DOHH2 (cell line): ENCODE measurements at regions not wholly inside any gene's neighbourhood (a gene's known extent, or its start where the extent isn't known, plus 50 kb on each side); places are given as distances from the start of the nearest gene placed in this dataset.

Experiments used
- H3F3A ChIP-seq: fragments of 200-600 bp; sonication (generic), shearing (Covaris generic); 2 replicates; pipeline ENCODE4 v1.6.0; 2016; ENCODE audit warnings: antibody characterized with exemption, mild to moderate bottlenecking; ENCODE audit not compliant: control insufficient read depth, insufficient read depth
- H3K27ac ChIP-seq: fragments of 200-600 bp; sonication (generic); 2 replicates; pipeline ENCODE4 v1.5.1; 2014; ENCODE audit warnings: low read depth, mild to moderate bottlenecking, low read length, moderate library complexity
- H3K27me3 ChIP-seq: fragments of 200-600 bp; sonication (generic); 2 replicates; pipeline ENCODE4 v1.6.1; 2014; ENCODE audit warnings: mild to moderate bottlenecking, low read length, mixed read lengths; ENCODE audit not compliant: control insufficient read depth
- H3K36me3 ChIP-seq: fragments of 200-600 bp; sonication (generic); 2 replicates; pipeline ENCODE4 v1.6.1; 2014; ENCODE audit warnings: mild to moderate bottlenecking, low read length, moderate library complexity, mixed read lengths; ENCODE audit not compliant: control insufficient read depth
- H3K4me1 ChIP-seq: fragments of 200-600 bp; sonication (generic); 2 replicates; pipeline ENCODE4 v1.6.1; 2014; ENCODE audit warnings: mild to moderate bottlenecking, low read length, mixed read lengths; ENCODE audit not compliant: control insufficient read depth
- H3K4me2 ChIP-seq: fragments of 200-600 bp; sonication (generic); 2 replicates; pipeline ENCODE4 v1.6.0; 2014; ENCODE audit warnings: mild to moderate bottlenecking, low read length, moderate library complexity
- H3K4me3 ChIP-seq: fragments of 200-600 bp; sonication (generic); 2 replicates; pipeline ENCODE4 v1.5.1; 2014; ENCODE audit warnings: mild to moderate bottlenecking, low read length, mixed read lengths
- H3K79me2 ChIP-seq: fragments of 200-600 bp; sonication (generic); 2 replicates; pipeline ENCODE4 v1.6.1; 2014; ENCODE audit warnings: mild to moderate bottlenecking, low read length, mixed read lengths; ENCODE audit not compliant: control insufficient read depth
- H3K9me2 ChIP-seq: fragments of 200-600 bp; sonication (generic); replicated peaks from 2 replicates; pipeline ENCODE4 v1.6.1; 2014; ENCODE audit warnings: mild to moderate bottlenecking, low read length, mixed read lengths; ENCODE audit not compliant: control insufficient read depth
- H3K9me3 ChIP-seq: fragments of 200-600 bp; sonication (generic); 2 replicates; pipeline ENCODE4 v1.6.1; 2014; ENCODE audit warnings: antibody characterized with exemption, low read length, mixed read lengths; ENCODE audit not compliant: control insufficient read depth, insufficient read depth
- H4K20me1 ChIP-seq: fragments of 200-600 bp; sonication (generic); 2 replicates; pipeline ENCODE4 v1.6.0; 2014; ENCODE audit warnings: low read depth, mild to moderate bottlenecking, antibody characterized with exemption, low read length, moderate library complexity; ENCODE audit not compliant: control insufficient read depth, insufficient read depth
- EZH2phosphoT487 ChIP-seq: fragments of 200-600 bp; sonication (generic); IDR thresholded peaks from 2 replicates; pipeline ENCODE4 v1.6.1; 2017; ENCODE audit warnings: borderline replicate concordance, mild to moderate bottlenecking, antibody characterized with exemption, low read length, moderate library complexity, mixed read lengths
- TF ChIP-seq, protein P1 (sequence below): fragments of 200-600 bp; sonication (generic); IDR thresholded peaks from one replicate; pipeline ENCODE4 v1.5.1; 2014; ENCODE audit warnings: antibody characterized with exemption, mild to moderate bottlenecking, low read depth, low read length; ENCODE audit not compliant: poor library complexity, severe bottlenecking

DNA sequence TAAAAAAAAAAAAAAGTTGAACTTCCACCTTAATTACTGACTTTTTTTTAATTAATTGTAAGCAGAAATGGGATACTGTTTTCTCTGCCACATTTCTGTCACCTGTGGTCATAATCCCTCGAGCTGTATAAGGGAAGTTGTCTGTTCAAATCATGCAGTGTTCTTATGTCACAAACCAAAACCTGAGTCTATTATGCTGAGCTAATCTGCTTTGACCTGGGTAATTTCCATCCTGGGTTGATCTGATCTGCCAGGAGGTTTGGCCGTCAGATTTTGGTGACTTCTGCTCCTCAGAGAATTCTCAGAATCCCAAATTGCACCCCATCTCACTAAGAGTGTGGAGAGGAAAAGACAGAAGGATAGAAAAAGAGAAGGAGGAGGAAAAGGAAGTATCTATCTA, 683.1 kb downstream of the KCTD8 start:
- Histone ChIP-seq H3F3A (peaks cover 4% of the 10 kb centered on the region; the same call in 1 of the 2 replicates), H4K20me1 (no peaks in the 10 kb centered on the region), H3K4me1 (peaks cover 29% of the 10 kb centered on the region), H3K79me2 (no peaks in the 10 kb centered on the region), H3K27ac (no peak overlapping the region), H3K27me3 (no peaks in the 10 kb centered on the region), H3K36me3 (no peaks in the 10 kb centered on the region), H3K9me2 (no peaks in the 10 kb centered on the region), H3K4me2 (no peak overlapping the region), H3K9me3 (no peaks in the 10 kb centered on the region), H3K4me3 (no peak overlapping the region)
- TF ChIP-seq EZH2phosphoT487: no peak
- TF ChIP-seq, protein P1, sequence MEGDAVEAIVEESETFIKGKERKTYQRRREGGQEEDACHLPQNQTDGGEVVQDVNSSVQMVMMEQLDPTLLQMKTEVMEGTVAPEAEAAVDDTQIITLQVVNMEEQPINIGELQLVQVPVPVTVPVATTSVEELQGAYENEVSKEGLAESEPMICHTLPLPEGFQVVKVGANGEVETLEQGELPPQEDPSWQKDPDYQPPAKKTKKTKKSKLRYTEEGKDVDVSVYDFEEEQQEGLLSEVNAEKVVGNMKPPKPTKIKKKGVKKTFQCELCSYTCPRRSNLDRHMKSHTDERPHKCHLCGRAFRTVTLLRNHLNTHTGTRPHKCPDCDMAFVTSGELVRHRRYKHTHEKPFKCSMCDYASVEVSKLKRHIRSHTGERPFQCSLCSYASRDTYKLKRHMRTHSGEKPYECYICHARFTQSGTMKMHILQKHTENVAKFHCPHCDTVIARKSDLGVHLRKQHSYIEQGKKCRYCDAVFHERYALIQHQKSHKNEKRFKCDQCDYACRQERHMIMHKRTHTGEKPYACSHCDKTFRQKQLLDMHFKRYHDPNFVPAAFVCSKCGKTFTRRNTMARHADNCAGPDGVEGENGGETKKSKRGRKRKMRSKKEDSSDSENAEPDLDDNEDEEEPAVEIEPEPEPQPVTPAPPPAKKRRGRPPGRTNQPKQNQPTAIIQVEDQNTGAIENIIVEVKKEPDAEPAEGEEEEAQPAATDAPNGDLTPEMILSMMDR: no peak

- no peaks in the 10 kb centered on the region for H3K9me2 ChIP-seq
- no peaks in the 10 kb centered on the region for H3K36me3 ChIP-seq
- H3K4me2 ChIP-seq: peak overlapping the region; percentile 53
- H3K27ac ChIP-seq: peak overlapping the region; percentile 18; the same call in 1 of the 2 replicates
- peaks cover 4% of the 10 kb centered on the region; the same call in 1 of the 2 replicates for H3F3A ChIP-seq
- H3K27me3 ChIP-seq: no peaks in the 10 kb centered on the region
- peaks cover 29% of the 10 kb centered on the region for H3K4me1 ChIP-seq
- no peaks in the 10 kb centered on the region for H3K79me2 ChIP-seq
- TF ChIP-seq, protein P1: no peak
- TF ChIP-seq EZH2phosphoT487: no peak
- H3K4me3 ChIP-seq: 0 out of 2 replicates have a peak overlapping the region, but pooled peaks have one; percentile 21
- H3K9me3 ChIP-seq: no peaks in the 10 kb centered on the region
- H4K20me1 ChIP-seq: no peaks in the 10 kb centered on the region
Observed at GRCh38 chr4:43766648-43767047, 682.0 kb downstream of the KCTD8 start.

DNA sequence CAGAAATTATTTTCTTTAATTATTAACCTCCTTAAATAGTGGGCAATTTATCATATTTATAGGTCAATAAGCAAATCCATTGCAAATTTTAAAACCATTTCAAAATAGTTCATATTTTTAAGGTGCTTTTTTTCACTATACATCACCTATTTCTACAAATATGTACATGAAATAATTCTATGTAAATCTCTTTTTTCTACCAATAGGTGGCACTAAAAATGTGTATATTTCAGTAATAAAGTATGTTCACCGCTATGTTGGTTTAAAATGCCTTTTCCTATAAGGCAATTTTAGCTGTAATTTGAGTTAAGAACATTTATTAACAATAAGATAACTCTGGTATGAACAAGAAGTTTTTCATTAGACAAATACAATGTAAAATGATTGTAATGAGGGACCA, 672.2 kb downstream of the KCTD8 start:
- Histone ChIP-seq H3F3A (no peaks in the 10 kb centered on the region), H3K9me2 (no peaks in the 10 kb centered on the region), H3K4me2 (no peak overlapping the region), H3K79me2 (no peaks in the 10 kb centered on the region), H3K9me3 (no peaks in the 10 kb centered on the region), H3K4me1 (no peaks in the 10 kb centered on the region), H3K27ac (no peak overlapping the region), H3K36me3 (no peaks in the 10 kb centered on the region), H3K27me3 (no peaks in the 10 kb centered on the region), H4K20me1 (no peaks in the 10 kb centered on the region), H3K4me3 (no peak overlapping the region)
- TF ChIP-seq, protein P1: peak; percentile 55
- TF ChIP-seq EZH2phosphoT487: no peak
